HG02623 (cell line): ENCODE measurements at regions not wholly inside any gene's neighbourhood (a gene's known extent, or its start where the extent isn't known, plus 50 kb on each side); places are given as distances from the start of the nearest gene placed in this dataset.

Experiments used
- ATAC-seq: cut with Tn5 transposase; IDR thresholded peaks from one replicate; pipeline ENCODE4 v1.9.1; 2021; ENCODE audit warnings: moderate library complexity; ENCODE audit not compliant: unreplicated experiment

DNA sequence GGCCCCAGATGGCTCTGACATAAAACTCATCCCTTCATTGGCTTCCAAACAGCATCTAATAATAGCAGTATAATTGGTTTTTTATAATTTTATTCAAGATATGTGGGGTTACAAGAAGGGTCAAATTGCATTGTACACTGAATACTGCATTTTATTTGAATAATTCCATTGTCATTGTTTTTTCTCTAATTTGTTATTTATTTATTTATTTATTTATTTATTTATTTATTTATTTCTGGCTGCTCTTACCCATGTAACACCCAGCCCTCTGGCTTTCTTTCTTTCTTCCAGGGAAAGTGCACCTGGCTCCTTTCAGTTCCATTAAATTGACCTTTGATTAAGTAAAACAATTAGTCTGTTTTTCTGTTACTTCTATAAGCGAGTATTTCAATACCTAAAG is 210.1 kb downstream of the CDH9 start:
- no peak for ATAC-seq

DNA sequence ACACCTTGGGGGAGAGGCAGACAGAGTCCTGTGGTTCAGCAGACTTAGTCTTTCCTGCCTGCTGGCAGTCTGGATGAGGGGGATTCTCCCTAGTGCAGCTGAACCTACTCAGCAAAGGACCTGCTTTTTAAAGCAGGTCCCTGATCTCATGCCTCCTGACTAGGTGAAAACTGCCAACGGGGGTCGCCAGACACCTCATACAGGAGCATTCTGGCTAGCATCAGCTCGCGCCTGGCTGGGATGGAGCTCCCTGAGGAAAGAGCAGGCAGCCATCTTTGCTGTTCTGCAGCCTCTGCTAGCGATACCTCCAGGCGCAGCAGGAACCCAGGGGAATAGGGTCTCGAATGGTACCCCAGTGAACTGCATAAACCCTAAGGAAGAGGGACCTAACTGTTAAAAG is 225.2 kb downstream of the CDH9 start:
- no peak for ATAC-seq

DNA sequence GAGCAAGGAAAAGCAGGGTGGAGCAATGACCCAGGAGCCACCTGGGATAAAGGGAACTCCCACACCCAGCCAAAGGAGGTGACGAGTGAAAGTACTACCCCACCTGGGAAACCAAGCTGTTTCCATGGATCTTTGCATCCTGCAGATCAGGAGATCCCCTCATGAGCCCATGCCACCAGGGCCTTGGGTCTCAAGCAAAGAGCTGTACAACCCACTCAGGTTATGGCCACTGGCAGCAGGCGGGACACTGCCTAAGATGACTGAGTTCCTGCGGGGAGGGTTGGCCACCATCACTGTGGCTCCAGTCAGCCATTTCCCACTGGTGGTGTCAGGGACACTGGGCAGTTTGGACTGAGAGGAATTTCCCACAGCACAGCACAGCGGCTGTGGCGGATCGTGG is 225.7 kb downstream of the CDH9 start:
- no peak for ATAC-seq

DNA sequence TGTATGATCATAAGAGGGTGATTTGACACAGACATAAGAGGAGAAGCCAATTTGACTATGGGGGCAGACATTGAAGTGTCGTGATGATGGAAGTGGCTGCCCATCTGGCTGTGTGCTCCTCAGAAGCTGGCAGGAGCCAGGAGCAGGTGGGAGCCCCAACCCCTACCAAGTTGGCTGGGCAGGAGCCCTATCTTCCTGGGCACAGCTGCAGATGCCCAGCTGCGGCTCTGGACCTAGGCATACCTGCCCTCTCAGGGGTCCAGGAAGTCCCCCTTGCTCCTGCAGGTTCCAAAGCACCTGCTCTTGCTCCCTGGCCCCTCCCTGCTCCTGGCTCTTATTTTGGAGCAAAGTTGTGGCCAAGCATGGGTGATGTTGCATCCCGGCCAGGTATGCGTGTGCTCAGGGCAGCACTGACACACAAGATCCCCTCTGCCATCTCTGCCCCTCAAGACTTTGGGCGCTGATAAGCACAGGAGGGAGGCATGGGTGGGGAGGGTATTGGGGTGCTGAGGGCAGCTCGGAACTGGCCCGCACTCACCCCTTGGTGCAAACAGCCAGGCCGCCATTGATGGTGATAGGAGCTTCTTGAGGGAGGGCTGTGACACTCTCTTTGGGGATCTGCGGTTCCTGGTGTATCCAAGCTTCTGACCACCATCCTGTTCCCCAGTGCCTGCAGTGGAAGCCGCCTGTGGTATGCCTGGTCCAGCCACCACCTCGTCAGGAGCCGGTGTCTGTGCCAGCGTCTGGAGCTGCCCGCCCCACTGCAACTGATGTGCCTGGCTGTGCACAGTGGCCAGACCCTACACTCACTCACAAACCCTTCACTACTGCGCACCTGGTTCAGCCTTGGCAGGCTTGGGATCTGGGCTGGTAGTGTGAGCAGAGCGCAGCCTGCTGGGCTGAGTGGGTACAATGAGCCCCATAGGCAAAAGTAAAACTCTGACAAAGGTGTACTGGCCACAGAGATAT is 230.9 kb downstream of the CDH9 start:
- ATAC-seq: no peak

DNA sequence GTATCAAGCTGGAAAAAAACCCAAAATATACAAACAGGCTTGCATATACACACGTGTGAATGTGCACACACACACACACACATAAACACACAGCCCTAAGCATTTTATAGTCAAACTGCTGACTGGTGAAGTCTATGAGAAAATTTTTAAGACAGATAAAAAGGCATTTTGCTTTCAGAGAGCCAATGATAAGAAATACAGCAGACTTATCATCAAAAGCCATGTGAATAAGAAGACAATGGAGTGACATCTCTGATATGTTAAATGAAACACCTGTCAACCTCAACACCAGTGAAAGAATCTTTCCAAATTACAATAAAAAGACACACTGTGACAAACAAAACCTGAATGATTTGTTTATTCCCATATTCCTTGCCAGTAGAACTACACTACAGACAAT is 233.3 kb downstream of the CDH9 start:
- ATAC-seq: no peak

DNA sequence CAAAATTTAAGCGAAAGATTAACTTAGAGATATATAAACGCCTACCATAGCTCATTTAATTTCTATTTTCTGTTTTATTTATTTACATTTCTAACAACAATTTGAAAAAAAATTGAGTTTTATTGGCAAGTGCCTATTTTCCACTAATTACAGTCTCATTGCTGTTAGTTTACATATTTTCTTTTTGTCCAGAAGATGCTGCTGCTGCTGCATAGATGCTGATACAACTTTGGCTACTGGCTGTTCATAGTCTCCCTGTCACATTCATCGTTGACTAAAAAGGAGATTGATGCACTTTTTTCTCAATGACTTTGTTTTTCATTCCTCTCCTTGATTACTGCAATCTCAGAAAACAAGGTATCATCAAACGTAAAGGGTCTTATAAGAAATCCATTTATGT is 235.4 kb downstream of the CDH9 start:
- no peak for ATAC-seq

DNA sequence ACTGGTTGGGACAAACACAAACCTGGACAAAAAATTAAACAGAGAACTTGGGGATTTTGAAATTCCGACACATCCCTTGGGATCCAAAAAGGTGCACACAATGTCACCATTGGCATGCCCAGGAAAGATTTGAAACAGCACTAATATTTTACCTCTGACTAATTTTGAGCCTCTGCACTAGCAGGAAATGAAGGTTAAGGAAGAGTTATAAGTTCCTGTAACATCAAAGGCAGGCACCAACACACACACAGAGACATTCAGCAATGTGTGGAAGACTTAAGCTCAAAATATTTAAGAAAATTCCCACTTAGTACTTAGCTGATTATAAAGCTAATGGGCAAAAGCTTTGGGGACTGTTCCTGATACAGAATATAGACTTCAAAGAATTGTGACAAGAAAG is 247.0 kb downstream of the CDH9 start:
- no peak for ATAC-seq

DNA sequence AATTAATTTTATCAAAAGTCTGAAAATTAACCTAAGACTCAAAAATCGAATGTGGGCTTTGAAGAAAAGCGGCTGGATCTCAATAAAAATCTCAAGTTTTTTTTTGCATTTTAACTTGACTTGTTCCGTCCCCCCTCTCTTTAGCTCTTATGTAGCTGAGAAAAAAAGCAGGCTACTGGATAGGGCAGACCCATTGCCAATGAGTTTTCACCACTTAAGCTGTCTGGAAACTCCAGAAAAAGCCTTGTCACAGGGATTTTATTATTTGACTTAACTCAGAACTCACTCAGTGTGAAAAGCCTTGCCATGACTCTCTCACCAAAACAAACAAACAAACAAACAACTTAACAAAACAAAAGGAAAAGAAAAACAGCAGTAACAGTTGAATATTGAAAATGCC is 247.4 kb downstream of the CDH9 start:
- no peak for ATAC-seq

DNA sequence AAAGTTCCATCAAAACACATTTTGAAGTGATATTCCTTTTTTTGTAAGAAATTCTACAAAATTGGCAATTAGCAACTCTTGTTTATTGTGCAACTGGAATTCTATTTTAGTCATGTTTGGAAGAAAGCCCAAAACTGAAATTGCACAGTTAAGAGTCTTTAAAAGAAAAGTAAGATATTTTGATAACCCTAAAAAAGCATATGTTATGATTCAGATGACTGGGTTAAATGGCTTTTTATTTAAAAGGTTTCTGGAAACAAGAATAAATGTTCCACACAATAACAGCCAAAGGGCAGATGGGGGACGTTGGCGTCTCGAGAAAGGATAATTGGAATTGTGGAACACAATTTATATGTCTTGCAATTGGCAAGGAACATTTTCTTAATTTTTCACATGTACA is 275.2 kb downstream of the CDH9 start:
- ATAC-seq: no peak

DNA sequence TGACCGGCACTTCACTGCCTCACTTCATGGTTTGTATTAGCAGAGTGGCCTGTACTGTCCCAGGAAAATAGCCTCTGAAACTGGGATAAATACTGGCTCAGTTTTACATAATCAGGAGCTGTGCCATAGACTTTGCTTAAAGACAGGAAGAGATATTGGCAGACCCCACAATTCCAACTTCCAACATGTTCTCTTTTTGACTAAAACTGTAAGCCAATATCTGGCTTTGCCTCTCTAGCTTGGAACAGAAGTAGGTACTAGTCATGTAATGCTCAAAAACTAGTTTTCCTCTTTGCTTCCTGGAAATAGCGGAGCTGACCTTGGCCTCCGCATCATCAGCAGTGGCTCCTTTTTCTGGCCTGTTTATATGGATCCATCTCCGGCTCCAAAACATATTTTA is 276.9 kb downstream of the CDH9 start:
- ATAC-seq: no peak

DNA sequence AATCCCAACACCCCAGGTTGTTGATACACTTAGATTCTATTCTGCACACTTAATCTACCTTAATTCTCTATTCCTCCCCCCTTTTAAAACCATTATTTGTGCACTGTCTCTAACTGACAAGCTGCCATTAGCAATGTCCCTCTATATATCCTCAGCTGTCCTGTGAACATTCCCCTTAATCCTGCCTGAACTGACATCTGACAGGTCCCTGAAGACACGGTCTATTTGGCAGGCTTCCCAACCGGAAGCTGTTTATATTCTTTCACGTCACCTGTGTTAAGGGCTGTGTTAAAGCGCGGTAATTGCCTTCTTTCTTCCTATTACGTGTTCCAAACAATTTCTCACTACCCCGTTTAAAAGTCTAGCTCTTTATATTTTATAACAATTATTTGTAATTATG is 277.3 kb downstream of the CDH9 start:
- ATAC-seq: no peak

DNA sequence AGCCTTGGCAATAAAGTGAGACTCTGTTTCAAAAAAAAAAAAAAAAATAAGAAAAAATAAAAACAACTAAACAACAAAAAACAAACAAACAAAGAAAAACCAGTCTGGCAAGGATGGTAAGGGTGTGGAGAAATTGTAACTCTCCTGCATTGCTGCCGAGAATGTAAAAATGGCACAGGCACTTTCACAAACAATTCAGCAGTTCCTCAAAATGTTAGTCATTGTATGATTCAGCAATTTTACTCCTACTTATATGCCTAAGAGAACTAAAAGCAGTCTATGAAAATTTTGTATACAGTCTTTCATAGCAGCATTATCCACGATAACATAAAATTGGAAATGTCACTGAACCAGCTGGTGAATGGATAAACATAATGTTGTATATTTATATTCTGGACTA is 280.4 kb downstream of the CDH9 start:
- ATAC-seq: no peak

DNA sequence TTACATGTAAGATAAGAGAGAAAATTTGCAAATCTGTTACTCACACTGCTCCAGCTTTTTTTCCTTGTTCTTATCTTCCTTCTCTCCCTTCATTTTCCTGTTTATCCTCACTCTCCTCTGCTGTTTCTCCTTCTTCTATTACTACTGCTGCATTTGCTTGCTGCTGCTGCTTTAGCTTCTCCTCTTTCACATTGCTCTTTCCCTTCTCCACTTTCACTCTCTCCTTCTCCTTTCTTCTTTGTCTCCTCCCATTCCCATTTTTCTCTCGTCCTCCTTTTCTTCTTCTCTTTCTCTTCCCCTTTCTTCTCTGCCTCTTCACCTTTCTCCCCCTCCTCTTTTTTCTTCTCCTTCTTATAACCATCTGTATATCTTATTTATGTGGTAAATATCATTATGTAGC is 288.6 kb downstream of the CDH9 start:
- no peak for ATAC-seq

DNA sequence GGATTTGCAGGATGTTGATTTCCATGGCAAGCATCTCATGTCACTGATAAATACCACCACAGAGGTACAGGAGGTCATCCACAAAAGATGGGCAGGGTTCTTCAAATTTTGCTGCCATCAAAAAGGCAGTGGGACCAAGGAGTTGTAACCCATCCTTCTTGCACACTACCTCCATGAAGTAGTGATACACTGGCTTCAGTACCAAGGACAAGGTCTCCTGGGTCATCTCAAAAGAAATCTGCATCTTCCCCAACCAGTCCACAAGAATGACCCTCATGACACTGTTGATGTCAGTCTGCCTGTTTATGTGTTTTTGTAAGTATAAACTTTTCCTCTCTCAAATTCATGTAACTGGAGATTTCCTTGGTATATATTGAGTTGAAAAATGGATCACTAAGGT is 298.2 kb downstream of the CDH9 start:
- no peak for ATAC-seq

DNA sequence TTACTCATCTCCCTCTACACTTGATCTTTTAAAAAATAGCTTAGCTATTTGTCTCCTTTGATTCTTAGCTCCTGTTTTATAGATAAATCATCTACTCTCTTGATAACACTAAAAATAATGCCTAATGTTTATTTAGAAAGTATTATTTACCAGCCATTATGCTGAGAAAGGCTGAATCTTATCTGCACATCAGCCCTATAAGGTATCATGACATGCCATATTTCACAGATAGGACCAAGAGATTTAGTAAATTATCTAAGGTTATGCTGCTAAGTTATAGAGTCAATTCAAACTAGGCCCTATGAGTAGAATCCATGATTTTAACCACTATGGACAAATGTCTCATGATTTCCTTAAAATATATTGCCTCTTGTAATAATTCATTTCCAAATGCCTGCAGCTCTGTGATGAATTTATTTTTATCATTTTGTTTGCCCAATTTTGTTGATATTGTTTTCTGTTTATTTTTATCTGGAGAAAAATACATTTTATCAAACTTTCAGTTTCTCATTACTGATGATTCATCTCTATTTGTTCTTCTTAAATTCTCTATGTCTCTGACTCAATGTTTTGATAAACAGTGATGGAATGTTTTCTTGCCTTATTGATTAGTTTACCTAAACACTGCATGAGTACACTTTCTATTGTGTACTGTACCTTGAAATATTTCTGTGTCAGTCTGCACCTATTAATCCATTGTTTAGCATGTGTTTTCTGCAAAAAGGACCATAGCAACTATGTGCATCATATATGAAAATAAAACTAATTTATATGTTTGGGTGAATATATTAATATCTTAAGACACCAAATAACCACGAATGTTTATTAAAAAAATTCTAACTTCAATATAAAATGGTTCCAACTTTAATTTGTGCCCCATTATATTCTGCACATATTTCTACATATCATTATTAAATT is 300.8 kb downstream of the CDH9 start:
- ATAC-seq: no peak

DNA sequence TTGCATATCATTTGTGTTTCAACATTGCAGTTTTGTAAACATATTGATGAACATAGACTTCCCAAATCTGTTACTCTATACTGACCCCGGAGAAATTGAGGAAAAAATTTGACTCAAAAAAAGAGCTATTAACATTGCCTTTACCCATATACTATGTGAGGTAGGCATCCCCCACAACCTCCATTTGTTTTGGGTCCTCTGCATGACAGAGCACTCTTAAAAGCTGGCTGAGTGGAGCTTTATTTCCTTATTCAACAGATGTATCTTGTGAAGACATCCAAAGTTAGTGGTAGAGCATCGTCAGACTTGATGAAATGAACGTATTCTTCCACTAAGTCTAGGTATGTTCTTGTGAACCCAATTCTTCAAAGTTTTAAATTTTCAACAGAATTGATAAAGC is 310.5 kb downstream of the CDH9 start:
- no peak for ATAC-seq

DNA sequence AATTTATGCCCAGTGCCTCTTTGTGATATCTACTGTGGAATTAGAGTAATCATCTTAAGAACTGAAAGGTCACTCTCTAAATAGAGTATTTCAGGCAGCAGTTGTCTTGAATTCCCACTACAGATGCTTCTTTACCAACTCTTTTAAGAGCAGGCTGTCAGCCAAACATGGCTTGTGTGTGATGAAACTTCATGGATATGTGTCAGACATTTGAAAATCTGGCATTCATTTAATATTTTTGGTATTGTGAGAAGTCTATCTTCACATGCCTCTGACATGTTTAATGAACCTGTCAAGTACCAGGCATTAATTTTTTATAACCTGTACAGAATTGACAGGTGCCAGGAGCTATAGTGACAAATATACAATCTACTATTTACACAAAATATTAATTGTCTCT is 318.6 kb downstream of the CDH9 start:
- ATAC-seq: no peak

DNA sequence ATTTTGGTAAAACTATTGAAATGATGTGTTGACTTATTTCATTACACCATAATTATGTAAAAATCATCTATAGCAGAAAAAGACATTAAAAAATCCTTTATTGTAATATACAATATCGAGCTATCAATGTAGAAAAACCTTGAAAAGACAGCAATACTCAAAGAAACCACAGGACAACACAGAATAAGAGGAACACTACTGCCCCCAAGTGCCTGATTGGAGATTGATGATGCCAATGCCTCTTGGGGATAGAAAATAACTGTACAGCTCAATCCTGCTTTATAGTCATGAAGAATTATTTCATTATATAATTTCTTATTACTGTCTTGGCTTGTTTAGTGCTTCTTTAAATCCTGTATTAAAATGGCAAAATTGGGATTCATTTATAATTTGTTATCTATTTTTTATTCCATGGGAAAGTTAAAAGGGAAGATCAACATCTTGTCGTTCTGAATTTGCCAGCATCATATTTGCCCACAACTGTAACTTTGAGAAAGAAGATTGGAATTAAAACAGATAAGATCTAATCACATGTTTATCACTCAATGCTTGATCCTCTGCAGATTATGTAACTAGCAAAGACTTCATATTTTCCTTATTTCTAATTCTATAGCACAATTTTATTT is 337.5 kb downstream of the CDH9 start:
- ATAC-seq: no peak

DNA sequence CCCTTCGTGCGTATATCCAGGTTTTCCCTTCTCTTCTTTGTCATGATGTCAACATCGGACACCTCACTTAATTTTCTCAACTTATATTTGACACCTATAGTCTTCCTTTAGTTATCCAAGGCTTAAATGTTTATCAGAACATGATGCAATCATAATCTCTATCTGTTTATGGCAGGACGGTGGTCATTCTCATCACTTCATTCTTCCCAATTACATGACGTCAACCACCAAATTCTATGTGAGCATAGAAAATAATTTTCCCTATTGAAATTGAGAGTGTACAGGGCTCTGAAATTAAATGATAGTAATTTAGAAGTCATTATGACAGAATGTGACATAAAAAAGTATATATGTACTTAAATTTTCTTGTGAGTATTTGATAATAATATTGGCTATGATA is 345.4 kb downstream of the CDH9 start:
- ATAC-seq: no peak

DNA sequence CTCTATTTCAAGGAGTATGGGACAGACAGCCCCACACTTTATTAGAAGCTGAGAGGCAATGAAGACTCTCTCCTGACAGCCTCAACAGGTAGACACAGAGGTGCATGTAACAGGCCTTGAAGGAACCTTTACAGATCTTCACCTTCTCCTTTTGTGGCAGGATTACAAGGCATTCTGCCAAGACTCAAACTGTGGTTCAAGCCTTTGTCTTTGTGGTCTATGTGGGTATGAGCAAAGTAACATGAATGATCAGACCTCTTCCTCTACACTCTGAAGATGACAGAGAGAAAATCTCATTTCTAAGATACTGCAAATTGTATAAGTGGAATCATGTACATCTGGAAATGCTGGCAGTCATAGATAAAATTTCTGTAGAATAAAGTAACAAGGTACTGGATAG is 346.9 kb downstream of the CDH9 start:
- no peak for ATAC-seq

DNA sequence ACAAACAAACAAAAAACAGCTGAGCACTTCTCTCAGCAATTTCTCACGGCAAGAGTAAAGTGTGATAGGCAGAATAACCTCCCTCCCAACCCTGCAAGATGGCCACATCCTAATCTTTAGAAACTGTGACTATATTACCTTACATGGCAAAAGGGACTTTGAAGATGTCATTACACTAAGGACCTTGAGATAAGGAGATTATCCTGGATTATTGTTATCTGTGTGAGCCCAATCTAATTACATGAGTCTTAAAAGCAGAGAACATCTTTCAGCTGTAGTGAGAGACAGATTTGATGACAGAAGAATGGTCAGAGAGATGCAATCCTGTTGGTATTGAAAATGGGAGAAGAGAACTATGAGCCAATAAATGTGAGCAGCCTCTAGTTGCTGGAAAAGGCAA is 347.9 kb downstream of the CDH9 start:
- ATAC-seq: no peak

DNA sequence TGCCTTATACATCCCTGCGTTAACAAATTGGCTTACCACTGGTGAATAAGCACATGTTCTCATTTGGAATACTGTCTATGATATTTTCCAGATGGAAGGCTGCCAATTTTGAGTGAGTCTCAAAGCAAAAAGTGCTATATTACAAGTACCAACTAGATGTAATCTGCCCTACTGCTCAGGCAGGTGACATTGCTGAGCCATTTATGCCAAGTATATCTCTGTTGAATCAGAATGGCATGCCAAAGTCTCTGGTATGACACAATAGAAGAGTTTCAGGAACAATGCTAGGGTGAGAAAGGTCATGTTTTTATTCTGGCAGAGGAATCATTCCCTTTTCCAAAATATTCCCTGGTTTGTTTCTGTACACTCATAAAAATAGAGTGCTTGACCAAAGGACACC is 356.5 kb downstream of the CDH9 start:
- ATAC-seq: no peak
